ENCODE measurements at regions not wholly inside any gene's neighbourhood (a gene's known extent, or its start where the extent isn't known, plus 50 kb on each side); places are given as distances from the start of the nearest gene placed in this dataset.
"Not testable (repeated sequence)": the region's sequence is repeated elsewhere in the genome, so short reads cannot be mapped to it uniquely, and the experiment has no call there.

GRCh38 chr2:84131278-84131830 is 327.7 kb downstream of the SUCLG1 start:
- POLR2A ChIA-PET, result no interaction called here
- CTCF ChIA-PET, result no interaction called here
- no peak for TF ChIP-seq CTCF (IDR thresholded peaks at IDR 0.05; ENCODE audit: control extremely low read depth, extremely low read depth, low read depth, missing control alignments)
- DNase-seq (ENCODE audit: extremely low spot score), result no peak

GRCh38 chr2:84129018-84129417 is 330.1 kb downstream of the SUCLG1 start:
- POLR2A ChIA-PET, result no interaction called here
- CTCF ChIA-PET, result no interaction called here
- DNase-seq (ENCODE audit: extremely low spot score), result no peak
- TF ChIP-seq CTCF (IDR thresholded peaks at IDR 0.05; ENCODE audit: control extremely low read depth, extremely low read depth, low read depth, missing control alignments), result no peak

DNA sequence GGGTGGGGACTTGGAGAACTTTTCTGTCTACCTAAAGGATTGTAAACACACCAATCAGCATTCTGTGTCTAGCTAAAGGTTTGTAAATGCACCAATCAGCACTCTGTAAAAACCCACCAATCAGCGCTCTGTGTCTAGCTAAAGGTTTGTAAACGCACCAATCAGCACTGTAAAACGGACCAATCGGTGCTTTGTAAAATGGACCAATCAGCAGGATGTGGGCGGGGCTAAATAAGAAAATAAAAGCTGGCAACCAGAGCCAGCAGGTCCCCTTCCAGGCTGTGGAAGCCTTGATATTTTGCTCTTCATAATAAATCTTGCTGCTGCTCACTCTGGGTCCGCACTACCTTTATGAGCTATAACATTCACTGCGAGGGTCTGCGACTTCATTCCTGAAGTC is 331.3 kb downstream of the SUCLG1 start:
- POLR2A ChIA-PET; CTCF ChIA-PET; DNase-seq (ENCODE audit: extremely low spot score): not testable (repeated sequence)

DNA sequence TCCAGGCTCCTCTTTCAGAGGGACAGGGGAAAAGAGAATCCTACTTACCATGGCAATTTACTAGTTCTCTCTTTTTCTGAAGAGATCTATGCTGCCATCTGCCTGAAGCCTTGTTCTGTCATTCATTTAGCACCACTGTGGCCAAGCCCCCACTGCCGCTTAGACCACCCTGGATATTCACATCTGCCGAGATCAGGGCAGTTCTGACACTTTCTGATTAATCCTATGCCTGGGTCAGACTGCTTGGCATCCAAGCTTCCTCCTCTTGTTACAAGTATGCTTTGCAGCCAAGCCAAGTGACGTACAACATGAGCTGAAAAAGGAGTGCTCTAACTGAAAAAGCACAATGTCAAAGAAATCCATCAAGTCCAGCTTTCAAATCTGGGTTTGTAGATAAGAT is 332.6 kb downstream of the SUCLG1 start:
- no peak for TF ChIP-seq CTCF (IDR thresholded peaks at IDR 0.05; ENCODE audit: control extremely low read depth, extremely low read depth, low read depth, missing control alignments)
- POLR2A ChIA-PET, result no interaction called here
- CTCF ChIA-PET, result interaction anchor here (1.2 to 2.0 kb wide), 2 partner anchors 9 to 10 kb away, joined by 3 to 4 read pairs; no protein-coding TSS in a partner anchor
- DNase-seq (ENCODE audit: extremely low spot score), result no peak

GRCh38 chr2:84126084-84126483 is 333.0 kb downstream of the SUCLG1 start:
- no peak for TF ChIP-seq CTCF (IDR thresholded peaks at IDR 0.05; ENCODE audit: control extremely low read depth, extremely low read depth, low read depth, missing control alignments)
- POLR2A ChIA-PET, result no interaction called here
- CTCF ChIA-PET, result interaction anchor here (1.2 to 2.0 kb wide), 2 partner anchors 9 to 11 kb away, joined by 3 to 4 read pairs; no protein-coding TSS in a partner anchor
- DNase-seq (ENCODE audit: extremely low spot score), result no peak

- POLR2A ChIA-PET, result no interaction called here
- no peak for TF ChIP-seq CTCF (IDR thresholded peaks at IDR 0.05; ENCODE audit: control extremely low read depth, extremely low read depth, low read depth, missing control alignments)
- DNase-seq (ENCODE audit: extremely low spot score), result no peak
- CTCF ChIA-PET, result no interaction called here
Measured at GRCh38 chr2:84116143-84116542, 342.9 kb downstream of the SUCLG1 start.

- TF ChIP-seq CTCF (IDR thresholded peaks at IDR 0.05; ENCODE audit: control extremely low read depth, extremely low read depth, low read depth, missing control alignments), result no peak
- no peak for DNase-seq (ENCODE audit: extremely low spot score)
- ChIA-PET POLR2A (no interaction called here), CTCF (no interaction called here)
Measured at GRCh38 chr2:84115173-84115857, 343.8 kb downstream of the SUCLG1 start.

DNA sequence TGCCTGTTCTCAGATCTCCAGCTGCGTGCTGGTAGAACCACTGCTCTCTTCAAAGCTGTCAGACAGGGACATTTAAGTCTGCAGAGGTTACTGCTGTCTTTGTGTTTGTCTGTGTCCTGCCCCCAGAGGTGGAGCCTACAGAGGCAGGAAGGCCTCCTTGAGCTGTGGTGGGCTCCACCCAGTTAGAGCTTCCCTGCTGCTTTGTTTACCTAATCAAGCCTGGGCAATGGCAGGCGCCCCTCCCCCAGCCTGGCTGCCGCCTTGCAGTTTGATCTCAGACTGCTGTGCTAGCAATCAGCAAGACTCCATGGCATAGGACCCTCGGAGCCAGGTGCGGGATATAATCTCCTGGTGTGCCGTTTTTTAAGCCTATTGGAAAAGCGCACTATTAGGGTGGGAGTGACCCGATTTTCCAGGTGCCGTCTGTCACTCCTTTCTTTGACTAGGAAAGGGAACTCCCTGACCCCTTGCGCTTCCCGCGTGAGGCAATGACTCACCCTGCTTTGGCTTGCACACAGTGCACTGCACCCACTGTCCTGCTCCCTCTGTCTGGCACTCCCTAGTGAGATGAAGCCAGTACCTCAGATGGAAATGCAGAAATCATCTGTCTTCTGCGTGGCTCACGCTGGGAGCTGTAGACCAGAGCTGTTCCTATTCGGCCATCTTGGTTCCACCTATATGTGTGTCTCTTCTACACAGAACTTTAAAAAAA is 355.1 kb downstream of the SUCLG1 start:
- DNase-seq (ENCODE audit: extremely low spot score); CTCF ChIA-PET; POLR2A ChIA-PET: not testable (repeated sequence)
